HepG2 (cell line): ENCODE measurements at regions not wholly inside any gene's neighbourhood (a gene's known extent, or its start where the extent isn't known, plus 50 kb on each side); places are given as distances from the start of the nearest gene placed in this dataset.
A peak's percentile ranks its signal among the peaks of the same experiment; 100 is the strongest.

Experiments used
- ATF5 ChIP-seq: sonication (generic); formaldehyde crosslinking; IDR thresholded peaks from 2 replicates; pipeline ENCODE4 v1.4.0; 2020; ENCODE audit warnings: mild to moderate bottlenecking, low read depth, missing genetic modification reagents
- CREB1 ChIP-seq, 2 experiments: fragments of 450-650 bp in 1 of 2; IDR thresholded peaks; 2 replicates each; pipeline ENCODE4 v1.6.1; 2016 to 2017; ENCODE audit warnings: control low read depth in 1 of 2, mild to moderate bottlenecking in 1 of 2, missing compliant biosample characterization in 1 of 2, missing genetic modification characterization in 1 of 2
- DPF2 ChIP-seq: sonication (generic); formaldehyde crosslinking; IDR thresholded peaks from 2 replicates; pipeline ENCODE4 v1.4.0; 2020; ENCODE audit warnings: mild to moderate bottlenecking, low read depth, missing genetic modification reagents, borderline replicate concordance
- DZIP1 ChIP-seq: sonication (generic); formaldehyde crosslinking; IDR thresholded peaks from 2 replicates; pipeline ENCODE4 v1.5.0; 2020; ENCODE audit warnings: mild to moderate bottlenecking, missing genetic modification reagents
- FOSL1 ChIP-seq: sonication (generic); formaldehyde crosslinking; IDR thresholded peaks from 2 replicates; pipeline ENCODE4 v1.9.0; 2021; ENCODE audit warnings: missing genetic modification reagents, borderline replicate concordance
- PREB ChIP-seq: sonication (generic); formaldehyde crosslinking; IDR thresholded peaks from 2 replicates; pipeline ENCODE4 v1.4.0; 2020; ENCODE audit warnings: missing genetic modification reagents
- SNAPC4 ChIP-seq: sonication (generic); formaldehyde crosslinking; IDR thresholded peaks from 2 replicates; pipeline ENCODE4 v1.4.0; 2020; ENCODE audit warnings: mild to moderate bottlenecking, missing genetic modification reagents
- SP2 ChIP-seq: sonication (generic); formaldehyde crosslinking; IDR thresholded peaks from 2 replicates; pipeline ENCODE4 v1.5.1; 2020; ENCODE audit warnings: mild to moderate bottlenecking, missing genetic modification reagents
- ZNF18 ChIP-seq: sonication (generic); formaldehyde crosslinking; IDR thresholded peaks from 2 replicates; pipeline ENCODE4 v1.8.0; 2022; ENCODE audit warnings: mild to moderate bottlenecking, missing genetic modification reagents; ENCODE audit not compliant: insufficient replicate concordance
- ZNF253 ChIP-seq: sonication (generic); formaldehyde crosslinking; IDR thresholded peaks from 2 replicates; pipeline ENCODE4 v1.8.0; 2022; ENCODE audit warnings: mild to moderate bottlenecking, missing genetic modification reagents, borderline replicate concordance
- ZNF343 ChIP-seq: sonication (generic); formaldehyde crosslinking; IDR thresholded peaks from 2 replicates; pipeline ENCODE4 v1.4.0; 2020; ENCODE audit warnings: mild to moderate bottlenecking, missing genetic modification reagents
- ZNF660 ChIP-seq: sonication (generic); formaldehyde crosslinking; IDR thresholded peaks from 2 replicates; pipeline ENCODE4 v1.5.1; 2020; ENCODE audit warnings: mild to moderate bottlenecking, low read depth, missing genetic modification reagents, borderline replicate concordance
- ZUFSP ChIP-seq: sonication (generic); formaldehyde crosslinking; IDR thresholded peaks from 2 replicates; pipeline ENCODE4 v1.9.0; 2021; ENCODE audit warnings: missing genetic modification reagents, mild to moderate bottlenecking, borderline replicate concordance

GRCh38 chr1:39116860-39117728, 87.4 kb upstream of the MACF1 start (continued):
- TF ChIP-seq ZNF18 (CRISPR knock-in tag) = peak; percentile 41
- TF ChIP-seq ZUFSP (CRISPR knock-in tag) = no peak
- TF ChIP-seq ATF5 (CRISPR knock-in tag) = no peak
- no peak for TF ChIP-seq CREB1 (IDR thresholded peaks at IDR 0.05)
- TF ChIP-seq CREB1 (CRISPR knock-in tag; IDR thresholded peaks at IDR 0.05) = peak; percentile 69
- no peak for TF ChIP-seq ZNF660 (CRISPR knock-in tag)
- TF ChIP-seq PREB (CRISPR knock-in tag) = no peak
- TF ChIP-seq FOSL1 (CRISPR knock-in tag) = peak; percentile 44; the same call in 1 of the 2 replicates
- TF ChIP-seq SNAPC4 (CRISPR knock-in tag) = no peak
- no peak for TF ChIP-seq ZNF343 (CRISPR knock-in tag)
- no peak for TF ChIP-seq SP2 (CRISPR knock-in tag)
- TF ChIP-seq ZNF253 = no peak
- 0 out of 2 replicates have a peak, but pooled peaks have one; percentile 23 for TF ChIP-seq DPF2 (CRISPR knock-in tag)
- no peak for TF ChIP-seq DZIP1 (CRISPR knock-in tag)
